Osteoblast (primary cell): ENCODE measurements at regions not wholly inside any gene's neighbourhood (a gene's known extent, or its start where the extent isn't known, plus 50 kb on each side); places are given as distances from the start of the nearest gene placed in this dataset.

Experiments used
- DNase-seq: peaks from one replicate; pipeline ENCODE4 v3.0.0; 2011; ENCODE audit warnings: low spot score, mixed read lengths; ENCODE audit not compliant: insufficient read length; ENCODE audit errors: missing footprints
- H2AFZ ChIP-seq: 2 replicates; pipeline ENCODE4 v1.6.0; 2011; ENCODE audit warnings: mild to moderate bottlenecking, low read length
- H3K27ac ChIP-seq: 2 replicates; pipeline ENCODE4 v1.5.1; 2011; ENCODE audit warnings: mild to moderate bottlenecking, low read depth, low read length, moderate library complexity
- H3K27me3 ChIP-seq: 2 replicates; pipeline ENCODE4 v1.6.0; 2012; ENCODE audit warnings: mild to moderate bottlenecking, control low read depth, inconsistent platforms, low read length, moderate library complexity; ENCODE audit not compliant: insufficient read depth
- H3K36me3 ChIP-seq: 2 replicates; pipeline ENCODE4 v1.5.1; 2011; ENCODE audit warnings: mild to moderate bottlenecking, low read length, control low read depth, moderate library complexity; ENCODE audit not compliant: insufficient read depth
- H3K4me1 ChIP-seq: 2 replicates; pipeline ENCODE4 v1.5.1; 2011; ENCODE audit warnings: mild to moderate bottlenecking, low read length, control low read depth, moderate library complexity; ENCODE audit not compliant: insufficient read depth
- H3K4me2 ChIP-seq: 2 replicates; pipeline ENCODE4 v1.6.0; 2011; ENCODE audit warnings: mild to moderate bottlenecking, low read length; ENCODE audit not compliant: insufficient read depth
- H3K4me3 ChIP-seq: fragments of 200-600 bp; sonication (generic); 3 replicates; pipeline ENCODE4 v1.5.1; 2012; ENCODE audit warnings: mild to moderate bottlenecking, low read length, inconsistent platforms; ENCODE audit not compliant: insufficient read depth
- H3K79me2 ChIP-seq: 2 replicates; pipeline ENCODE4 v1.6.0; 2012; ENCODE audit warnings: mild to moderate bottlenecking, low read length, control low read depth, inconsistent platforms; ENCODE audit not compliant: insufficient read depth
- H3K9me3 ChIP-seq: 2 replicates; pipeline ENCODE4 v1.5.1; 2011; ENCODE audit warnings: low read depth, low read length, control low read depth
- H4K20me1 ChIP-seq: 2 replicates; pipeline ENCODE4 v1.6.0; 2012; ENCODE audit warnings: mild to moderate bottlenecking, low read length, control low read depth; ENCODE audit not compliant: insufficient read depth
- CTCF ChIP-seq: IDR thresholded peaks from 2 replicates; pipeline ENCODE4 v1.5.1; 2011; ENCODE audit warnings: mild to moderate bottlenecking, low read depth, low read length, moderate library complexity; ENCODE audit errors: extremely low read depth

DNA sequence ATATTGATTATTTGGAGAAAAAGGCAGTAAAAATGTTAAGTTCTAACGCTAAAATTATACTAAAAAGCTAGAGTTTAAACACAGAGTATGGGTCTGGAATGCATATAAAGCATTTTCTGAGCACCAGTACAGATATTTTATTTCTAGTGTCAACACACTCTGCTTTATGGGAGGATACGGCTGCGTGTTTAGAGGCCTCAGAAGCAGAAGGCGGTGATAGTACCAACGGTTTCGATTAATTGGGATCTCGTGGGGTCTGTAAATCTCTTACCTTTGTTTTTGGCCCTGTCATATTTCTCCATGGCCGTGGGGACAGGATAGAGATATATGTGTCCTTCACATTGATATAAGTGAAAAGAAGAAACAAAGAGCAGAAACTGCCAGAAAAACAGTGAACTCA lies 206.8 kb upstream of the NTM start:
- no peaks in the 10 kb centered on the region for H4K20me1 ChIP-seq
- H3K27ac ChIP-seq = no peak overlapping the region
- no peaks in the 10 kb centered on the region for H3K9me3 ChIP-seq
- H3K4me2 ChIP-seq = no peak overlapping the region
- no peaks in the 10 kb centered on the region for H3K27me3 ChIP-seq
- DNase-seq = no peak
- H2AFZ ChIP-seq = no peak overlapping the region
- no peaks in the 10 kb centered on the region for H3K4me1 ChIP-seq
- no peak for TF ChIP-seq CTCF
- H3K79me2 ChIP-seq = no peaks in the 10 kb centered on the region
- H3K4me3 ChIP-seq = no peak overlapping the region
- no peaks in the 10 kb centered on the region for H3K36me3 ChIP-seq

DNA sequence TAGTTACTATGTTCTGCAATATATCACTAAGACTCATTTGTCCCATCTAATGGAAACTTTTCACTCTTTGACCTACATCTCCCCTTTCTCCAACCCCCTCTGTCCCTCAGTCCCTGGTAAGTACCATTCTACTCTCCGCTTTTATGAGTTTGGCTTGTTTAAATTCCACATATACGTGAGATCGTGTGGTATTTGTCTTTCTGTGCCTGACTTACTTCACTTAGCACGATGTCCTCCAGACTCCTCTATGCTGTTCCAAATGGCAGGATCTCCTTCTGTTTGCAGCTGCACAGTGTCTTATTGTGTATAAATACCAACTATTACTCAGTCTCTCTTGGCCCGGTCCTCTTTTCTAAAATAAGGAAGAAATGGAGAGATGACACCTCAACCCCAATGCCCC lies 205.4 kb upstream of the NTM start:
- Histone ChIP-seq H3K4me2 (no peak overlapping the region), H3K9me3 (no peaks in the 10 kb centered on the region), H2AFZ (no peak overlapping the region), H4K20me1 (no peaks in the 10 kb centered on the region), H3K27ac (no peak overlapping the region), H3K27me3 (no peaks in the 10 kb centered on the region), H3K36me3 (no peaks in the 10 kb centered on the region), H3K79me2 (no peaks in the 10 kb centered on the region), H3K4me3 (no peak overlapping the region), H3K4me1 (no peaks in the 10 kb centered on the region)
- DNase-seq = no peak
- no peak for TF ChIP-seq CTCF

DNA sequence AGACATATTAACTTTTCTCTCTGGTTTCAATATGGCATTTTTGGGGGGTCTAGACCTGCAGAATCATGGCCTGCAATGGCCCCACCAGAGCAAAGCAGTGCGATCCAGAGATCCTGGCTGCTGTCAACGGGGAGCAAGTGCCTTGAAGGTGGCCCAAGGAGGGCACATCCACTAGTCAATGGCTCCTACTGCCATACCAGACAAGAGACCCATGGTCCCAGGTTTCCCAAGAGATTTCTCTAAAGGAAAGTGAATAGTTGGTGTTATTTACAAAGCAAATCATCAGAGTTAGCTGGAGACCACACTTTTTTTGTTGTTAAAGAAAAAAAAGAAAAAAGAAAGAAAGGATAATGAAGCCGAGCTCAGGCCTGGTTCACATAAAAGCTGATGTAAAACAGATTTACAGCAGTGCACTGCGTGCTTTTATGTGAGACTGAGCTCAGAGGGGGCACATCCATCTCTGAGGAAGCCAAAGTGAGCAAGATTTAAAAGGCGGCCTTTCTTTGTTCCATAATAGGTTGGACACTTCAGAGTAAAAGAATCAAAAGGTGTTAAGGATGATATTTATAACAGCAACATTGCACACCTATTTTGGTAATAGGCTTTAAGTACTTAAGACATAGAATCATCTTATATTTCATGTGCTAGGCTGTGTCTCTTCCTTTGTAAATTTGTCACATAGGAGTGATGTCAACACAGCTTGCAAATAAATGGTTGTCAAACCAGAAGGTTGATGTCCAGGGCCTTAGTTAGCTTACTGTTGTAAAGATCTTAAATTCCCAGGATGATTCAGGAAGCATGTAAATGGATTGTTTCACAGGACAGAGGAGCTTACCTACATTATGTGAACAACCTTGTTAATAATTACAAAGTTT lies 201.3 kb upstream of the NTM start:
- H3K4me3 ChIP-seq = no peak overlapping the region
- no peaks in the 10 kb centered on the region for H3K79me2 ChIP-seq
- no peak for TF ChIP-seq CTCF
- H3K9me3 ChIP-seq = no peaks in the 10 kb centered on the region
- H3K27me3 ChIP-seq = no peaks in the 10 kb centered on the region
- H2AFZ ChIP-seq = no peak overlapping the region
- H3K36me3 ChIP-seq = no peaks in the 10 kb centered on the region
- no peak overlapping the region for H3K4me2 ChIP-seq
- H4K20me1 ChIP-seq = no peaks in the 10 kb centered on the region
- no peak for DNase-seq
- H3K4me1 ChIP-seq = no peaks in the 10 kb centered on the region
- no peak overlapping the region for H3K27ac ChIP-seq

DNA sequence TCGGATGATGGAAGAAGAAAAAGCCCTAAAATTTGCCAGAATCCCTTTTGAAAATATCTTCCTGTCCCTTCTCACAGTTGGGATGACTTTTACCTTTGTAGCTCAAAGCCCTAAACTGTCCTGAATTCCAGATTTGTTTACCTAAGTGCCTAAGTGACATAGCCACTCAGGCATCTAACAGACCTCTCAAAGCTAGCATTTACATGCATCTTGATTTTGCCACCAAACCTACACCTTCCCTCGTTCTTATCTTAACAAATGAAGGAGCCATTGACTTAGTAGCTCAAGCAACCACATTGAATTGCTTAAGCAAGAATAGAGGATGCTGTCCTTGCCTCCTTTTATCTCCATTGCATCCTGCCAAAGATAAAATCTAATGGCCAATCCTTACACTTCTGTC lies 198.4 kb upstream of the NTM start:
- no peak overlapping the region for H3K27ac ChIP-seq
- no peaks in the 10 kb centered on the region for H4K20me1 ChIP-seq
- no peak overlapping the region for H3K4me2 ChIP-seq
- H3K27me3 ChIP-seq = no peaks in the 10 kb centered on the region
- H3K9me3 ChIP-seq = no peaks in the 10 kb centered on the region
- H3K4me3 ChIP-seq = no peak overlapping the region
- no peaks in the 10 kb centered on the region for H3K79me2 ChIP-seq
- no peak overlapping the region for H2AFZ ChIP-seq
- DNase-seq = no peak
- no peak for TF ChIP-seq CTCF
- H3K36me3 ChIP-seq = no peaks in the 10 kb centered on the region
- no peaks in the 10 kb centered on the region for H3K4me1 ChIP-seq
